ENCODE measurements at regions not wholly inside any gene's neighbourhood (a gene's known extent, or its start where the extent isn't known, plus 50 kb on each side); places are given as distances from the start of the nearest gene placed in this dataset.
A peak's percentile ranks its signal among the peaks of the same experiment; 100 is the strongest.

DNA sequence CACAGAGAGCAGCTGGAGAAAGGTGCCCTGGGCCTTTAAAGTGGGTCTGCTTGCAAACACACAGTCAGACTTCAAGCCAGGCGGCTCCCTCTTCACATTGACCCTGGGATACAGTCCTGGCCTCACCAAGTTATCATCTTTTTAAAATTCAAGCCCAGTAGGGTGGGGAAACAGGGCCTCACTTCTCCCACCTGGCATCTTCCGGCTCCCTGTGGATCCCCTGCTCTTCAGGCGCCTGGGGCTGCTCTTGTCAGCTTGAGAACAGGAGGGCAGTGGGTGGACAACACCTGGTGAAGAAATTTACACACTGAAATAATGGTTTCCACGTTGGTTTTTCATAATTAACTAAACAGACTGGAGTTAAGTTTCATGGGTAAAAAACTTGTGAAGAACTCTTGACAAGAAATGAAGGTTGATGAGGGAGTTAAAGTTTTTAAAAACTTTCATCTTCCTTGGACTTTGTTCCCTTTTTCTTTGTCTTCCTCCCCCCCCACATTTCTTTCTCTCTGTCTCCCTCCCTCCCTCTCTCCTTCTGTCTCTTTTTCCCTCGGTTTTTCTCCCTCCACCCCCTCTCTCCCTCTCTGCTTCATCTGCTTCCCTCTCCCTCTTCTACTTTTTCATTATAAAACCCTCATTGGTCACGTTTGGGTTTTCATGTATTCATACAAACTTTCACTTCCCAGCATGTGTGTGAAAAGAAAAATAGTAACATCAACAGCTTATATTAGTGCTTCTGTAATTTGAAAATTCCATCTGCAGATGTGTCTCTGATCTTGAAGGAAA lies 219.6 kb downstream of the DMRT2 start:
- DNase-seq: no peak

DNA sequence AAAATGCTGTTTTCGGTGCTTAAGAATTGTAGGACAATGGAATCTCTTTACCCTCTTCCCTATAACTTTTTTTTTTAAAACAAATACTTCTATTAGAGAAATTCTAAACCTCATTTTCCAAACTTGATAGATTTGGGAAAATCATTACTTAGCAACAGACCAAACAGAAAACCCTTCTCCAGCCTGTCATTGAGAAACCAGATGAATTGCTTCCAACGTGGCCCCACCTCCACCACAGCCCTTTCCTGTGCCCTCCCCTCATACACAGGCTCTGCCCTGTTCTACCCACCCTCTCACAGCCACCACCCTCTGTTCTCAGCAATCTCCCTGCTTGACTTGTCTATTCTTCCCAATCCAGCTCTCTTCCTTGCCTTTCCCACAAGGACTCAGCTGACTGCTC lies 221.2 kb downstream of the DMRT2 start:
- DNase-seq: no peak

DNA sequence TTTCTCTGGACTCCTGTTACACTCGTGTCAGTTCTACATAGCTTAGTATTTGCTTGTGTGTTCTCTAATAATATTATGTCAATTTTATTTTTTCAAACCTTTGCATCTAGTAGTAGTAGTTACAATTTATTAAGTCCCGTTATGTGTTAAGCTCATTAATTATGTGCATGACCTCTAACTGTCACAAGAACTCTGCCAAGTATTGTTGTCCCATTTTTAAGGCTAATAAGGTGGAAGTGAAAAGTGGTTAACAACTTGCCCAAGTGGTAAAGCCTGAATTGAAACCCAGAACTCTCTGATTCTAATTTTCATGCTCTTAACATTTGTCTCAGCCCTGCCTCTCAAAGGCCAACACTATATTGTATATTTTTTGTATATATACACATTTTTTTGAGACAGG lies 221.6 kb downstream of the DMRT2 start:
- DNase-seq: no peak

DNA sequence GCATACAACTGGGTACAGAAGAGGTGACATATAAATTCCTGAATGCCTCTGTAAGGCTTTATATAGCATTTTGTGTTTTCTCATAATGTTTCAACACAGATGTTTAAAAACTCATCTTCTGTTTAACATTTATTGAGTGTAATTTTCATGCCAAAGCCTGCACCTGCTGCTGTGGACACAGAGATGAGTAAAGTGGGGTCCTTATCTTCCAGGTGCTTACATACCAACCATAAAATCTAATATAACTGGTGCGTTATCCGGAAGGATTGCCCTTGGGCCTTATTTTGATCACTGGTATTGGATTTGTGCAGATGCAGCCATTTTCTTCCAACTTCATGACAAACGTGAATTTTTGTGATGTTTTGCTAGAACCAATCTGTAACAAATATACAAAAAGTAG lies 222.3 kb downstream of the DMRT2 start:
- DNase-seq: no peak

DNA sequence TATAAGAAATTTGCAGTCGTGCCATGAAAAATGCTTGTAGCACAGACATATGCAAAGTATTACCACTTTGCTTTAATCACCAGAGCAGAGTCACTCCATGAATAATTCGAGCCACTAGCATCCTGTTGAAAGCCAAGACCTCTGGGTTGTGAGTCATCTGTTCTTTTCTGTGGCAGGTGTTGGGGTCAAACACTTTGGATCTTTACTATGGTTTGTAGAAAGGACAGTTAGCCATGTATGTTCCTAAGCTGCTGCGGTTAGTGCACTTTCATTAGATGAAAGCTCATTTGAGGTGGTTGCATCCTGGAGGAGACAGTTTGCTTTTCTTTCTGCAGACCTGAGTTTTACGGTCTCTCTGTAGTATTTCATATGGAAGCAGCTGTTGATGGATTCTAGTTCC lies 223.7 kb downstream of the DMRT2 start:
- no peak for DNase-seq

DNA sequence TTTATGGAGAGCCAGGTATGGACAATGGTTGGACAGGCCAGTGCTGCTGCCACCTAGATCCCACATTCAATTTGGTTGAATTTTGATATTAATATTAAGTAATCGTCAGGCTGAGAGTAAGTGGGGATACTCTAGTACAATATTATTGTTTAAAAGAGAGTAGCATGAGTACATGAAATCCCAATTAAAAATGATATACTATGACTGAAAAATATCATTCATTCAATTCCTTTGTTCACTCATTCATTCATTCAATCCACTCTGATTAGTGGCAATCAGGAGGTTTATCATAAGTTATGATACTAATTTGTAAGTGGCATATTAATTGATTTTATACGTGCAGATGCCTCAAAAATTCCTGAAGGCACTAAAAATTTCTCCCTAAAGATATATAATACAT lies 224.2 kb downstream of the DMRT2 start:
- DNase-seq: no peak

DNA sequence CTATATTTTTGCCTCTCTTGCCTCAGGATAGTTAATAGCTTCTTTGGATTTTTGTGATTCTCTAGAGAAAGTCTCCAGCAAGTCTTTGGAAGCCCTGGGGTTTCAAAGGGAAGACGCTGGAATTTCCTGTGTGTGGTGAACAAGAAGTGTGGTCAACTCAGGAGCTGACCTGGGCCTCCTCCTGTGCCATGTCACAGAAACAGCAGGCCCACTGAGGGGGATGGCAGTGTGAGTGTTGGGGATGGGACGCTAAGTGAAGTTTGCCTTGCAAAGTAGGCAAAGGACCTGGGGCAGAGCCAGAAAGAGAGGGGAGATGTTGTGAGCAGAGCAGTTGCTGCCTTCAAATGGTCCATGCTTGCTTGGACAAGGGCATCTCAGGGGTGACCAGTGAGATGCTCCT lies 226.3 kb downstream of the DMRT2 start:
- DNase-seq: no peak

DNA sequence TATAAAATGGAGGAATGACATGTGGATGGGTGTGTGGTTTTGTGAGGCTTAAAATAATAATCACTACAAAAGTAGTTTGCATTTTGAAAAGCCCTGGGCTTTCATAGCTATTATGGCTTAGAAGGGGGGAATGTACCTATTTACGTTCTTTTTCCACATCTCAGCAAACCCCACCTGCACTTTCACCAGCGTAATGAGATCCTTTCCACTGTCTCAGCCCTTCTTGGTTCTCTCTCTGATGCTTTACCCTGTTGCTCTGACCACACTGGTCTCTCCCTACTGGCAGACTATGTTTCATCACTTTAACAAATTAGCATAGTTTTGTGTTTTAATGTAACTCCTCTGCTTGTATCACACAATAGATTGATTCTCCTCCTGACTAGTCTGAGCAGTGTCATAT lies 234.6 kb downstream of the DMRT2 start:
- DNase-seq: no peak

DNA sequence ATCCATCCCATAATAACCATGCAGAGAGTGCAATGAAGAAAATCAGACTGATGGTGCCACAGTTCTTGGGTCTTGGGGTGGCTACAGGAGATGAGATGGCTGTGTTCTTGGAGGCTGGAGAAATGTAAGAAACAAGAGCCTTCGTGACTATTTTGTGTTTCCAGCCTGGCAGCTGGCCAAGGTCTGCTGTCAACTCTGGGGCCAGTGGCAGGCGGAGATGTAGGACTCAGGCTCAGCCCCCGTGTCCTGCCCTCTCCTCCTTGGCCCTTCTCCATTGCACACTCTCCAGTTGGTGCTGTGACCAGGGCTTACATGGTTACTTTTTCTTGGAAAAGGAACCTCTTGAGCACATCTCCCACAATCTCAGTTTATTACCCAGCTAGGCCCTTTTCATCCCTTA lies 235.4 kb downstream of the DMRT2 start:
- no peak for DNase-seq

DNA sequence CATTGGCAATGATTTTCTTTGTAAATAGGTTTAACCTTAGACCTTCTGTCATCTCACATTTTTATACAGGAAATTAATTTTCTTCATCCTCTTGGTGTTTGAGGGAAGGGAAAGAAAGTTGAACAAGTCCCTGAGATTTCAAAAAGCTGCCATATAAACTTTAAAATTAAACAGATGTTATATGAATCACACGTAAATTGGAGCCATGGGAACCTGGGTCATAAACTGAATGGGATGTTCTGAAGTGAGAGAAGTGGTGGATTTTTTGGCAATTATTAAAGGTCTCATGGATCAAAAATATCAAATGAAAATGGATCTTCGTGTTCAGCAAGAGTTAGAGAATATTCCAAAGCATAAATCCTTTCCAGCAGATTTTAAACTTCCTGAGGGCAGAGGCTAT lies 242.2 kb downstream of the DMRT2 start:
- no peak for DNase-seq

DNA sequence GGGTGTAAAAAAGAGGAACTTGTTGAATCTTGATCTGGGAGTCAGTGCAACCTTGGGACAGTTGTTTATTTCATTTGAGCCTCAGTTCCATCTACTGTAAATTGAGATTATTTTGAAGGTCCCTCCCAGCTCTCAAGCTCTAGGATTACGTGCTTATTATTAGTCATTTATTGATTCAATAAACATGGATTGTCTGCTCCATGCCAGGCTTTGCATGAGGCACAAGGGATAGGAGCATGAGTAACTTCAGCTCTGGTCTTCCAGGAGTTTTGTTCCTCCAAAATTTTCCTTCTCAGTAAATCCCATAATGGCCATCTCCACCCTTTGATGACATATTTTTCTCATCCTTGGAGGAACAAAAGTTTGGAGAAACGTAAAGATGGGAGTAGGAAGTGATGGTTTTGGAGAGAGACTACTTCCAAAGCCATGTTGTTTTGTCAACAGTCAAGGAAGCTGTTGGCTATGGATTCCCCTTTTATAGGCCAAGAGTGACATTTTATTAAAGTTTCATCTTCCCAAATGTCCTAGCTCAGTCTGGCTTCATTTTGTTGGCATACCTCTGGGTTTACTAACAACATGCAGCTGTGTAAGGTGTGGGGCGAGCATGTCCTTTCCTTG lies 244.6 kb downstream of the DMRT2 start:
- DNase-seq: no peak

DNA sequence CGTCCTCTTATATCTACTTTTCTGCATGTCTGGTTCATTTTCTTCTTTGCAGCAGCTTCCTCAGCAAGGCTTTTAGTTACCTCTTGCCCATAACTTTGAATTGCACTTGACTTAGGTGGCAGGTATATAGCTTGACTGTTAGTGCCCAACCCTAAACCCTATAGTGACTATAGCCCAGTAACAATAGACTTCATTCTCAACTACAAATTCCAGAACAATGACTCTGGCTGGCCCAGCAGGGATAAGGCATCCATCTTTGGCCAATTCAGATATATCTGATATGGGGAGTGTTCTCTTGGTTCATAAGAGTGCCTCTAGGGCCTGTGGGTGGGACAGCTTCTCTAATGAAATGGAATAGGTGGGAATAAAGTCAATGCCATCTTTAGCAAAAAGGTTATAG lies 246.2 kb downstream of the DMRT2 start:
- no peak for DNase-seq

DNA sequence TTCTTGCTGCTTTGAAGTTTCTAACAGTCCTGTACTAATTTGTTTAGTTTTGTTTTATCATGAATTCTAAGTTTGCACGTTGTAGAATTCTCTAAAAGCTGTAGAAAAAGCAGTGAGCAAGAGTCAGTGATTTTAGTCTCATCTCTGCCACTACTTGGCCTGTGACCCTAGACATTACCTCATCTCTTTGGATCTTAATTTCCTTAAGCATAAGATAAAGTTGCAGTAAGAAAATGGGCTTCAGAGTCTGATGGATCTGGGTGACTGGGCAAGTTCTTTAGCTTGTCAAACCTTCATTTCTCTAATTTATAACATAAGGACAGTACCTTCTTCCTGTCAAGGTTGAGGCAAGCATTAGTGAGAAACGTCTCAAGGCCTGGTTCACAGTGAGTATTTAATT lies 247.9 kb downstream of the DMRT2 start:
- DNase-seq: no peak

DNA sequence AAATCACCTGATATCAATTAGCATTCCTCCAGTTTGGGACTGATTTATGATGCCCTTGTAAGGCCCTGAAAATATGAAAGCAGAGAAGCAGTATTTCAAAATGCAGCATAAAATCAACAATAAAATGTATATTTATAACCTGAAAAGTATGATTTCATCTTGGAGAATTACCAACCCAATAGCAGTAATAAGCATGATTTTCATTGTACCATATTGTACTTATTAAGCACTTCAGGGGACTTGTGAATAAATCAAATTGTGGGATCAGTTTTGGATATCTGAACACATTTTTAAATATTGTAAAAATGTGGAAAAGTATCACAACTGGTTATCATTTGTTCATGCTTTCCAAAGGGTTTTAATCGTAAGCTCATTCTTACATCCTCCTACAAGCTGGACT lies 250.8 kb downstream of the DMRT2 start:
- no peak for DNase-seq

DNA sequence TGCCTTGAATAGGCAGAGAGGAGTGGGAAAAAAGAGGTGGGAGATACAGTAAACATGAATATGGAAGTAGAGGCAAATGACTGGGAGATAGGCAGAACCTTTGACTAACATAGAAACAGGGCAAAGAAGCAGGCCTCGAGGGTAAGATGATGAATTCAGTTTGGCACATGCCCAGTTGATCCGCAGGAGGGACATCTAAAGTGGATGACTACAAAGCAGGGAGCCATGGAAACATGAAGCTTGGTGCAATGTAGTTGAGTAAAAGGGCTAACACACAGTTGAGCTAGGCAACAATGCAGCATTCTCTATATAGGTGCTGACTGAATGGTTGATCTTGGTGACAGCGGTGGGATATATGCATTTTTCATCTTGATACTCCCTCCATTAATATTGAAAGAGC lies 253.8 kb downstream of the DMRT2 start:
- DNase-seq: peak; percentile 31

DNA sequence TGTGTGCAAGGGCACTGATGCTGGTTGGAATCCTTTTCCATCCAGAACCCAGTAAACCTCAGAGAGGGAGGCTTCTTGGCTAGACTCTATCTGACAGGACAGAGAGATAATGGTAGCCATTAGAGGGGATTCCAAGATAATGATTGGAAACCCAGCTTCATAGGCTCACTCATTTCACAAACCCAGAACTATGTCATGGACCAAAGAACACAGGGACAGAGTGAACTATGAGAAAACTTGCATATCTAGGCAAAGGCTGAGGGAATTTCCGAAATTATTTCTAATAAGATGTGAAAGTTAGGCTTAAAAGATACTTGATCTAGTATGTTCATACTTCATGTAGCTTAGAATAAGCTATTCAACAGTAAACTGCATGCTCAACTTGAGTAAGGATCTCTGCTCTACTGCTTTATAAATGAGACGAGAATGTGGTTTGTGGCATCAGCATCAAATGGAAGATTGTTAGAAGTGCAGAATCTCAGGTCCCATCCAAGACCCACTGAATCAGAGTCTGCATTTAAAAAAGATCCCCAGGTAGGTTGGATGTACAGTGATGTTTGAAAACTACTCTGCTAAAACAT lies 261.4 kb downstream of the DMRT2 start:
- DNase-seq: no peak

DNA sequence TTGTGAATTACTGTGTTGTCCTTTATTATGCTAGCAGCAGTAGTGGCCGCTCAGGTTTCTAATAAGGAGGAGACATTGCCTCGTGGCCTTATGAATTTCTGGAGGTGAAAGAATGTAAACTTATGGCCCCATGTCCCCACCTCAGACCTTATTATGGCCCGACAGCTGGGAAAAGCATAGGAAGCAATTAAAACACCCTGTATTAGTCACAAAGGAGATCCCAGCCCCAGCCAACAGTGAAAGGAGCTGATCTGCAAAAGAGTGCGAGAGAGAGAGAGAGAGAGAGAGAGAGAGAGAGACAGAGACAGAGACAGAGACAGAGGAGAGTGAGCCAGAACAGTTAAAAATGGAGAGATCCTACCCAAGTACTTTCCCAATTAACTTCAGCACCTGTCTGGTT lies 269.3 kb downstream of the DMRT2 start:
- DNase-seq: no peak

DNA sequence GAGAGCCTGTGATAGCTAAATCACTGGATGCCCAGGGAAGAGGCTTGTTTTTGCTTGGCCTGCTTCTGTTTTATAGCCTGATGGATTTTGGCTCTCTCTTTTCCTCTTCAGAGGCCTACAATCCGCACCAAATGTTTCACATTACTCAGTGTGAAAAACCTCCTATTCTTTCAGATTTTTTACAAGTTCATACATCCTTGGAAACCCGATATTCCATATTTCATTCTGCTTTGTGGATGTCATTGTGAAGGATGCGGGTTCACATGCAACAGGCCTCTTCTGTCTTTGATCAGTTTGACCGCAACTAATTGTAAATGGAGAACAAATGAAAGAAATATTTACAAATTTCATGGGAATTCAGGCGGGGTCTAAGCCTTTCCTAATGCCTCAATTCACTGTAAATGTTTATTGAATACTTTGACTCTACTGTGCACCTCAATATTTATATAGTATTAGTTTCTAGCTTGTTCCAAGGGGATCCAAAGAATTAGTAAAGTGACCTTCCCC lies 269.9 kb downstream of the DMRT2 start:
- DNase-seq: no peak

DNA sequence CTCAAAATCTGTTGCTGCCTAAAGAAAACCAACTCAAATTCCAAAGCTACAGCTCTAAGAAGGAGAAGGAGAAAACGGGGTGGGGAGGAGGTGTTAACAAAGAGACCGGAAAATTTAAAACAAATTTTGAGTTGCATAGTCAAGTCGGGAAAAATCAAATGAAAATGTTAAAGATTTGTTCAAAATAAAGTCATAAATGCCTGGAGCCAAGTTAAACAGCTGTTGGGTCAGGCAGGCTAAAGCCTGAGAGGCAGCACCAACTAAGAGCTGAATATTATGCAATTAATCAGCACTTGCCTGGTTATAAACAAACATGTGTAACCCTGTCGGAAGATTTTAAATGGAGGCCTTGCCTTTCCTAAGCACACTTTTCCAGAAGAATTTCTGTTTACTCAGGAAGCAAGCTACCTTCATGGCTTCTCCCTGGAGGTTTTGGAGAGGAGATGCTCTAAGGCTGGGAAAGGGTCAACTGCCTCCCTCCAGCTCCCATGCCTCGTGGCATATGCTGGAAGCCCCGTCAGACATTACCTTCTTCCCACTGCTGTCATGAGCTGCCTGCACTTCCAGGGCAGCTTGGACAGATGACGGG lies 270.5 kb downstream of the DMRT2 start:
- no peak for DNase-seq

DNA sequence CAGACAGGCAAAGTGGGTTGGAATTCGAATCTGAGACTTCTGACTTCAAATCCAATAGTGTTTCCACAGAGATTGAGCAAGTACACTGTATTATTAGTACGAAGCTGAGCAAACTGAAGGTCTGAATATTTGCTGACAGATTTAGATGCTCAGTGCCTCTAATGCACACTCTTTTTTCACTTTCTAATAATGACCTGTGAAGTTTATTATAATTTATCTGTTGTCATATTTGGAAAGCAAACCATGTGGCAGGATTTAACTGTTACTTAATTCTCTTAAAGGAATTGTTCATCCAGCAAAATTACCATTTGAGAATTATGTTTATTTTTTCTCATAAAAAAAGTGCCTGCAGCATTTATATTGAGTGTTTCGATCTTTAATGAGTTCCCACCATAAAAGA lies 277.3 kb downstream of the DMRT2 start:
- DNase-seq: no peak

DNA sequence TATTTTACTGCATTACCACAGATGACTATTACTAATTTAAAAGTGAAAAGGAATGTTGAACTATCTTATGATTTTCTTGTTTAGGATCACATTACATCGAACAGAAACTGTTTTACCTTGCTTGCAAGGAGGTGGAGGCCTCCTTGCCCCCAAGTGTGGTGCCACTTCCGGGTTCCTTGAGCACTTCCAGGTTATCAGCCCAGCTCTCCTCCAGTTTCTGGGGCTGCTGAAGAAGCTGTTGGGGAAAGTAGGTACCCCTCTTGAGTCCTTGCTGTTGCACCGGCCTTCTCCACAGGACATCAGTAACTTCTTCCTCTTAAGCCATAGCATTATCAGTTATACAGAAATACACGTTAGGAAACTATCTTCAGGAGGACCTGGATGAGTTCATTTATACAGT lies 278.2 kb downstream of the DMRT2 start:
- DNase-seq: no peak

DNA sequence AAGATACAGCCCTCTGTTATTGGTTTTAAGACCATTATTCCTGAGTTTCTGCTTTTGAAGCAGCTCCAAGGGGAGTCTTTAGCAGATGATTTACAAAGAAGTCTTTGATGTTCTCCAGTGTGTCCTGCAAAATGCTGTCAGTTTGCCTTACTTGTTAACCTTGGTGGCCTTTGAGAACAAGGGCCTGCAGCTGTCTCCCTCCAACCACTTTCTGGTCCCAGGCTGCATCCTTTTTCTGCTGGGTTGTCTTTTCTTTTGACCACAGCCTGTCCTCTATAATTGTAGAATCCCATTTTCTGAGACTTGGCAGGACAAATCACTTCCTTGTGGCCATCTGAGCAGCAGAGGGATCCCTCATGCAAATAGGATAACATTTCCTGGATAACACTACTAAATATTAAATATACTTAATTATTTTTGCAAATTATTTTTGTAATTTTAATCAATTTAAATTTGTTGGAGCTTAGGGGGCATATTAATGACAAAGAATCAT lies 281.4 kb downstream of the DMRT2 start:
- no peak for DNase-seq

DNA sequence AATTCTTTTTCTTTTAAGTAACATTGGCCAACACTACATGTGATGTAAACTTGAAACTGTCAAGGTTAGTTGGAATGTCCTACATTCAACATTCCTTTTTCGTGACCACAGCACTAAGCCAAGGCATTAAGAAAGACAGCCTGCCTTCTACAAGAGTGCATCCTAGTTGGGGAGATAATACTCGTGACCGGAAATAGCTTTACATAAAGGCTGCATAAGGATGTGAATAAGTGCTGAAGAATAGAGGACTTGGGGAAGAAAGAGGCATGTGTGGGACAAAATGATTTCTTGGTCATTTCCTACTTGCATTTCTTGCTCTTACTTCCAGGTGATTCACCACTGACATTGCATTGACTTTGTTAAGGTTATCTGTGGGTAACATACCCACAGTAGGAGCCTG lies 282.0 kb downstream of the DMRT2 start:
- no peak for DNase-seq

DNA sequence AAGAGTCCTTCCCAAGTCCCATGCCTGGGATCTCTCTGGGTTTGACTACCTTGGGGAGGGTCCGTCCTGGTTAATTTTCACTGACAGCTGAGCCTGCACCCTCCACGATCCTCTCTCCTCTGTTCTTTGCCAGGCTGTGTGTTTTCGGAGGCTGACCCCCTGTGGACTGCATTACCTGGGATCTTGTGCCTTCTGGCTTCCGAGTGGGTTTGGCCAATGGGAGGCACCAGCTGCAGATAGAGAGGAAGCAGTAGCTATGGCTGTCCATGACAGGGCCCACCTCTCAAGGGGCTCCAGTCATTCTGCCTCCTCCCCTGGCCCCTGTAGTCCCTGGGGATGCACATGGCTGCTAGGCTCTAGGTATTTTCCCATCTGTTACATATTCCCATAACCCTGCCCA lies 285.0 kb downstream of the DMRT2 start:
- DNase-seq: no peak
